ENCODE measurements at regions not wholly inside any gene's neighbourhood (a gene's known extent, or its start where the extent isn't known, plus 50 kb on each side); places are given as distances from the start of the nearest gene placed in this dataset.

- no peak for DNase-seq
Observed at GRCh38 chr15:35596285-35596684, 50.3 kb upstream of the DPH6 start.

GRCh38 chr15:35602836-35603235 is 56.9 kb upstream of the DPH6 start:
- no peak for DNase-seq

DNA sequence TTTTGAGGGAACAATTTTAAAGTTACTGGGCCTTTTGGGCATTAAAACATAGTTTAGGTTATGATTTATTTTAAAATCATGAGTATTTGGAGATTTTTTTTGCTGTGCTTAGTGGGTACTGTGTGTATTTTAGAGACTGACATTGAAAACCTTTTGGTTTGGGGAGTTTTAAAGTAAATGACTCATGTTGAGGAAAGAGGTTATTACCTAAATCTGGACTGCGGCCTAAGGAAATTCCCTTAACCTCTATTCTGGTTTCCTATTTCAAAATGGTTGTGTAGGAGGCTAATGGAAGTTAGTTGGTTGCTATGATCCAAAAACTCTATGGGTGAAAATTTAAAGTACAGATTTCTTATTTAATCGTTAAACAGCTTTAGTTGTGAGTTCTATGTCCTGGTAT is 57.3 kb upstream of the DPH6 start:
- no peak for DNase-seq

- DNase-seq = no peak
Observed at GRCh38 chr15:35603856-35604255, 57.9 kb upstream of the DPH6 start.

- no peak for DNase-seq
Observed at GRCh38 chr15:35605764-35606449, 59.9 kb upstream of the DPH6 start.

DNA sequence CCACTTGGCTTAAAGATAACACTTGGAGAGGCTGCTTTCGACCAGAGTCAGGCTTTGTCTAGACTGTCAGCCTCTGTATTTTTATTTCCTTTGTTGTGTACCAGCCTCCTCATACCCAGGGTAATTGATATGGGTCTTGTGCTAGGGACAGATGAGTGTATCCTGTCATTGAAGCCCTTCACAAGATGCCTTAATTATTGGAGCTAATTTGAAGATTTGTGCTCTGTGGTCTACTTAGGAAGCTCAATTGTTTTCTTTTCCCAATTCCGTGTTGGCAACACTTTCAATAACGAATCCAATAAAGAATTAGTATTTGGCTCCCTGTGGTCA is 60.5 kb upstream of the DPH6 start:
- no peak for DNase-seq

- no peak for DNase-seq
Observed at GRCh38 chr15:35616498-35617271, 70.7 kb upstream of the DPH6 start.

- DNase-seq = peak; percentile 15
Observed at GRCh38 chr15:35618260-35619188, 72.6 kb upstream of the DPH6 start.

GRCh38 chr15:35622641-35623340 is 76.8 kb upstream of the DPH6 start:
- DNase-seq = no peak

- no peak for DNase-seq
Observed at GRCh38 chr15:35624881-35625280, 78.9 kb upstream of the DPH6 start.

- no peak for DNase-seq
Observed at GRCh38 chr15:35626571-35627318, 80.8 kb upstream of the DPH6 start.

DNA sequence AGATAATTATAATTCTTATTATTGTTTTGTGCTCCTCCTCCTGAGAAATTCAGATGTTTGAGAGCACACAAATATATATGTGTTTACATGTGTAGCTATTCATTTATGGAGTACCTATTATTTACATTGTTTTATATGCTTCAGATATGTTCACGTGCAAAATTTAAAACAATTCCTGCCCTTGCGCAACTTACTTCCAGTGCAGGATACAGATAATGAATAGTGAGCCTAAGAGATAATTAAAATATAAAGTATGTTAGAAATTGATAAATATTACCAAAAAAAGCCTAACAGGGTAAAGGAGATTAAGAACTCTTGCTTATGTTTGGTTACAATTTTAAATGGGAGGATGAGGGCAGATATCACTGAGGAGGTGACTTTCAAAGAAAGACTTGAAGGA is 81.7 kb upstream of the DPH6 start:
- no peak for DNase-seq

- DNase-seq = no peak
Observed at GRCh38 chr15:35629766-35630165, 83.8 kb upstream of the DPH6 start.

- DNase-seq = no peak
Observed at GRCh38 chr15:35630532-35630931, 84.6 kb upstream of the DPH6 start.

DNA sequence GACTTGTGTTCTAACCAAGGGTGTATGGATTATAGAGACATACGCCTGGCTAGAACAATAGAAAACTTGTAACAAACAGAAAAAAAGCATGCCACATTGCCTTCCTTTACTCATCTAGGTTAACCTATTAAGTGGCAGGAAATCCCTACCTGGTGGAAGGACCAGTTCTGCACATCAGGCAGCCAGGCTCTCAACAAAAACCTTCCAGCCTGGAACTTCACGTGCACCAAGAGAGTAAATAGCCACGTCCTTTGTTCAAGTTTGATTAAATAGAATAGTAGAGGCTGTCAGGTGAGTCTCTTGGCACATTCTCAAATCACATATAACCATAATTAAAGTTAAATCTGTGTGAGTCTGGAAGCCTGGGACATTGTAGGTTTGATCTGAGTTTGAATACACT is 85.0 kb upstream of the DPH6 start:
- DNase-seq = no peak

DNA sequence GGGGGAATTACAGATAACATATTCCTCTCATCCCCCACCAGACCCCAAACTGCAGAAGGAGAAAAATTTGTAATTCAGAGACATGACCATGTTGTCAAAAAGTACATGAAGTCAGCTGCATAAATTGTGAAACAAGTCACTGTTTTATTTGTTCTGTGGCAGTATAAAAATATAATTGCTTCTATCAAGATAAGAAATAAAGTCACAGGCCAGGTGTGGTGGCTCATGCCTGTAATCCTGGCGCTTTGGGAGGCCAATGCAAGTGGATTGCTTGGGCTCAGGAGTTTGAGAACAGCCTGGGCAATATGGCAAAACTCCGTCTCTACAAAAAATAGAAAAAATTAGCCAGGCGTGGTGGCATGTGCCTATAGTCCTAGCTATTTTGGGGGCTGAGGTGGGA is 87.7 kb upstream of the DPH6 start:
- DNase-seq = no peak

- no peak for DNase-seq
Observed at GRCh38 chr15:35646790-35647189, 100.8 kb upstream of the DPH6 start.

- no peak for DNase-seq
Observed at GRCh38 chr15:35647303-35647702, 101.3 kb upstream of the DPH6 start.

- DNase-seq = no peak
Observed at GRCh38 chr15:35648941-35649340, 103.0 kb upstream of the DPH6 start.

DNA sequence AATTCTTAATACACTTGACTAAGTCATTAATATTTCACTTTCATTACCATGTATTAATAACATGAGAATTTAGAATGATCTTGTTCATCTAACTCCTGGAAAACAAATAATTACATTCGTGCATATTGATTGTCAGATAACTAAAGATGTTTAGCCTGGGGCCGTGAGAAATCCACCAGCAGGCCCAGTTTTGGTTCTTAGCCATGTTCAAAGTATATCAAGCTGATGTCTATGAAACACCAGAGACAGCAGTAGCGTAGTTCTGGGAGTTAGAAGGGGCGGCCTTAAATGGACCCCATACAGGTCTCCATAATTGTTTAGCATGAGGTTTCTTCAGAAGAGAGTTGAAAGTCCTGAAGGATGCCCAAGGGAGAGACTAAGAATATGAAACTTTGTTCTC is 103.6 kb upstream of the DPH6 start:
- no peak for DNase-seq

DNA sequence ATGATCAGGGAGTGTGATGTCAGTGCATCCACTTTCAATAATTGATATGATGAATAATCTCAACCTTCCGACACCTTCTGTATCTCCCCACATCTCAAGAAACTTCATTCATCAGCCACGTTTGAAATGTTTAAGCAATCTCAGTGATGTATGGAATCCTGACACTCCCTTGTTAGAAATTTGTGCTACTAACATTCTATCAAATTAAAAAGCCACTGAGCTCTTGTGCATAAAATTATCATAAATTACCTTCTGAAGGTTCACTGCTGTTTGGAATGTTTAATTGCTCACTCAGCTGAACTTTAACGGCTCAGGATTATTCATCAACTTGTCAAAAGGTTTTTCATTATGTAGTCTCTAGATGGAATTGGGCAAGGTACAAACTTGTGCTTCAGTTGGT is 108.4 kb upstream of the DPH6 start:
- no peak for DNase-seq

DNA sequence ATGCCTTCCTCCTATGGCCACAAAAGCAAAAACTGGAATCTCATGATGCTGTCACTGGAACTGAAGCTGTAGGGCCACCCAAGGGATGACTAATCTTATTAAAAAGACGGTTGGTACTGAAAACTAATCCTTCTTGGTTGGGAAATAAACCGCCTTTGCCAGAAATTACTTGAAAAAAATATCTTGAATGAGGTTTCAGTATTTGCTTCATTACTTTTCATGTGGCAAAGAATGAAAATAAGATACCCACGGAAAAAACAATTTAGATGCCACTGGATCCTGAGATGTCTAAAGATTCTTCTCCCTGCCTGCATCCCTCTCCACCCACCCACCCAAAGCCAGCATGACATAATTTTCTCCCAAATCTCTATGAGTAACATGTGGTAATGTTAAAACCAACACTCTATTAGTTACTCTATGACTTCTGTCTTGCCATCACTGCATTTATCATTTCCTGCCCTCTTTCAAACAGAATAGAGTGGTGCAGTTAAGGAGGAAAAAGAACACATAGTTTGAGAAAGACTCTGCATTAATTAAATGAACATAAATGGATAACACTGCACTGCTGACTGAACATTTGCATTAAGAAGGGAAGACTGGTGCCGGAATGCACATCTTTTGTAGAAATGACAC is 111.8 kb upstream of the DPH6 start:
- DNase-seq = no peak

Measured in NCI-H1048 (cell line).